AG09319 (cell line): ENCODE measurements at regions not wholly inside any gene's neighbourhood (a gene's known extent, or its start where the extent isn't known, plus 50 kb on each side); places are given as distances from the start of the nearest gene placed in this dataset.

Source experiments
- DNase-seq: peaks from one replicate; pipeline ENCODE4 v3.0.0-alpha.2; 2010; ENCODE audit warnings: low read depth; ENCODE audit errors: extremely low read depth
- TF ChIP-seq, protein P1 (sequence below): IDR thresholded peaks from 2 replicates; pipeline ENCODE4 v1.5.1; 2011; ENCODE audit warnings: low read depth, mild to moderate bottlenecking, inconsistent platforms, low read length, moderate library complexity

DNA sequence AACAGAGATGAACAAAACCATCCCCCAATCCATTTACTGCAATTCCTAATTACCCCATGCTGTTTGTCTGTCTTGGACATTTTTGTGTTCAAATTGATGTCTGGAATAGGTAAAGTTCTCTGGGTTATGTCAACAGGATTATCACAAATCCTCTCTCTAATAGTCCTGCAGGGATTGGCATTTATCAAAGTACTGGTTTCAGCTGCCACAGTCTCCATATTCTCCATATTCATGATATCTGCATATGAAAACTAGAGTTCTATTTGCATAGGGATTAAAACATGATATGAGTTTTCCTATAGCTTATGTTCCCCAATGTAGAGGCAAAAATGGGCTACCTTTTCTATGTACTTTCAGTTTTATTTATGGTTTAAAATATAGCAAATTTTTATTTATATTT is 355.8 kb downstream of the ADRA2A start:
- DNase-seq = no peak
- TF ChIP-seq, protein P1, sequence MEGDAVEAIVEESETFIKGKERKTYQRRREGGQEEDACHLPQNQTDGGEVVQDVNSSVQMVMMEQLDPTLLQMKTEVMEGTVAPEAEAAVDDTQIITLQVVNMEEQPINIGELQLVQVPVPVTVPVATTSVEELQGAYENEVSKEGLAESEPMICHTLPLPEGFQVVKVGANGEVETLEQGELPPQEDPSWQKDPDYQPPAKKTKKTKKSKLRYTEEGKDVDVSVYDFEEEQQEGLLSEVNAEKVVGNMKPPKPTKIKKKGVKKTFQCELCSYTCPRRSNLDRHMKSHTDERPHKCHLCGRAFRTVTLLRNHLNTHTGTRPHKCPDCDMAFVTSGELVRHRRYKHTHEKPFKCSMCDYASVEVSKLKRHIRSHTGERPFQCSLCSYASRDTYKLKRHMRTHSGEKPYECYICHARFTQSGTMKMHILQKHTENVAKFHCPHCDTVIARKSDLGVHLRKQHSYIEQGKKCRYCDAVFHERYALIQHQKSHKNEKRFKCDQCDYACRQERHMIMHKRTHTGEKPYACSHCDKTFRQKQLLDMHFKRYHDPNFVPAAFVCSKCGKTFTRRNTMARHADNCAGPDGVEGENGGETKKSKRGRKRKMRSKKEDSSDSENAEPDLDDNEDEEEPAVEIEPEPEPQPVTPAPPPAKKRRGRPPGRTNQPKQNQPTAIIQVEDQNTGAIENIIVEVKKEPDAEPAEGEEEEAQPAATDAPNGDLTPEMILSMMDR = no peak

- TF ChIP-seq, protein P1 = no peak
- DNase-seq = no peak
Observed at GRCh38 chr10:111435871-111436270, 359.0 kb downstream of the ADRA2A start.

GRCh38 chr10:111439034-111439842 is 362.4 kb downstream of the ADRA2A start:
- DNase-seq = no peak
- TF ChIP-seq, protein P1 = no peak

- TF ChIP-seq, protein P1 = no peak
- DNase-seq = no peak
Observed at GRCh38 chr10:111440501-111440900, 363.7 kb downstream of the ADRA2A start.

DNA sequence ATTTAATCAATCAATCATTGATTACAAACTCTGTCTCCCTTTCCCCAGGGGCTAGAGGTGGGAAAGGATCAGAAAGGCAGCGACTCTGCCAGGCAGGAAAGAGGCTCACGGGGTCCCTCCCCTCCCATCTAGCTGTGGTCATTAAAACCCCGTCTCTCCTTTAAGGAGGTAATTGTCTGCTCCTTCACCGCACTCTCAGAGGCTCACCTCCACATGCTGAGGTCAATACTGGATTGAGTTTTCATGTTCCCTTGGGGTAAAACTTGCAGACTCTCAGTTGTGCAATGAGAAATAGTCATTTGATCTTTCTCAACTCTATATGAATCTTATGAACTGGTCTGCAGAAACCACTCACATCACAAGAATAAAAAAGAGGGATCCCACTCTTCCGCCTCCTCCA is 368.8 kb downstream of the ADRA2A start:
- no peak for DNase-seq
- TF ChIP-seq, protein P1 = no peak

GRCh38 chr10:111446966-111447365 is 370.1 kb downstream of the ADRA2A start:
- TF ChIP-seq, protein P1 = no peak
- no peak for DNase-seq

- TF ChIP-seq, protein P1 = no peak
- no peak for DNase-seq
Observed at GRCh38 chr10:111452153-111452552, 375.3 kb downstream of the ADRA2A start.
